ENCODE measurements at regions not wholly inside any gene's neighbourhood (a gene's known extent, or its start where the extent isn't known, plus 50 kb on each side); places are given as distances from the start of the nearest gene placed in this dataset.

DNA sequence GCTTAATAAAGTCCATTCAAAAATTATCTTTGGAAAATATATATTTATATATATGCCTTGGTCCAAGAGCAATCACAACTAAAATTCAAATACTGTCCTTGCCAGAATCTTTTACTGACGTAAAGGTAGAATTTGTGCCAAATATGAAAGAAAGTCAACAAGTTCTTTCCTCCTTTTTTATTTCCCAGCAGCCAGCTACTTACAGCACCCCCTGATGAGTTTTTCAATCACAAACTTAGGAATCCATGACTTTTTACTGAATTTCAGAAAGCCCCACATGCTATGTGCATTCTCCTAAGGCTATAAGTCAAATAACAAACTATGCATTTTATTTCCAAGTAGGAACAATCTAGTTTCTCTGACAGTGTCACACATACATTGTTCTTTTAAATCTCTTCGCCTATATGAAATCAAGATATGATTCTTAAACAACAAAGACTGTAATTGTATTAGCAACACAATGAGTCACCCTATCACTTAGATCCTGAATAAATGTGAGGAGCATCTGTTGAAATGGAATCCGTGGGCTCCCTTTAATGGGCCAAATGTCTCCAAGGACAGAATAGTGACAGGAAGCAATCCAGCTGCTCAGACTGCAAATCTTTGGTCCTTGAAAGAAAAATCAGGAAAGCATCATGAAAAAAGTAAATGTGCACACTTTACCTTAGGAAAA lies 271.4 kb downstream of the DUSP6 start:
- DNase-seq (ENCODE audit: low read depth, low spot score): no peak
- H3K27me3 ChIP-seq (ENCODE audit: insufficient read depth, insufficient read length): no peaks in the 10 kb centered on the region
- H3K36me3 ChIP-seq (ENCODE audit: insufficient read depth, insufficient read length, low read length): no peaks in the 10 kb centered on the region
- H3K4me3 ChIP-seq (ENCODE audit: insufficient read length, low read depth): no peak overlapping the region
- TF ChIP-seq ZNF274 (IDR thresholded peaks at IDR 0.05; ENCODE audit: low read depth, low read length): no peak
- no peak for TF ChIP-seq YY1 (IDR thresholded peaks at IDR 0.05; ENCODE audit: insufficient read depth, insufficient read length)
- no peak for TF ChIP-seq SUZ12 (IDR thresholded peaks at IDR 0.05; ENCODE audit: extremely low read depth, insufficient read depth, insufficient read length)
- no peak overlapping the region for H3K9ac ChIP-seq (ENCODE audit: insufficient read length, low read depth)
- no peaks in the 10 kb centered on the region for H3K4me1 ChIP-seq (ENCODE audit: insufficient read depth, insufficient read length)
- H3K9me3 ChIP-seq (ENCODE audit: insufficient read depth, low read length): 0 out of 2 replicates have a peak, but pooled peaks cover 7% of the 10 kb centered on the region

DNA sequence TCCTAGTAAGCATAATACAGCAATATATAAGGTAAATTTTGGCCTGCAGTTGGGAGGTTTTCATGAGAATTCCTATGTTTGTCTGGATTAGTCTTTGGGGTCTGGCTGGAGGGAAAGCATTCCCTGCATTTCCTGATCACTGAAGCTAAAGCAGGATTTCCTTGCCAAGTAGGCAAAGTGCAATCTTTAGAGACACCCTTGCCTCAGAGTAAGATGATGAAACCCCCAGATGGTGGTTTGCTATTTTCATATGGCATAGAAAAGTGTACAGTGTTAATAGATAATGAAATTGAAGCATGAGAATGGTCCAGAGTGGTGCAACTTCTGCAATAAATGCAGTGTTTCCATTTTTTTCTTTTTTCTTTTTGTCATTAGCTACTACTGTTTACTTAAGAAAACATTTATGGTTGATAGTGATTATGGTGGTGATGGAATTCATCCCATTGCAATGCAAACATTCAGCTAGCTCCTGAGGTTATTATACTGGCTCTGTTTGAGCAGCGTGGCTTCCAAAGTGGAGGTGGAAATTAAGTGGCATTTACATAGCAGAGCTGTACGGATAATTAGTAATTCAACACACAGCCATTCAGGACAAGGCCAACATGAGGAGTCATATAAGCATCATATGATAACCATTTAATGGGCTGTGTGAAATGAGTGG lies 276.3 kb downstream of the DUSP6 start:
- TF ChIP-seq ZNF274 (IDR thresholded peaks at IDR 0.05; ENCODE audit: low read depth, low read length) (no peak), YY1 (IDR thresholded peaks at IDR 0.05; ENCODE audit: insufficient read depth, insufficient read length) (no peak), SUZ12 (IDR thresholded peaks at IDR 0.05; ENCODE audit: extremely low read depth, insufficient read depth, insufficient read length) (no peak)
- H3K36me3 ChIP-seq (ENCODE audit: insufficient read depth, insufficient read length, low read length): no peaks in the 10 kb centered on the region
- H3K9ac ChIP-seq (ENCODE audit: insufficient read length, low read depth): no peak overlapping the region
- no peaks in the 10 kb centered on the region for H3K27me3 ChIP-seq (ENCODE audit: insufficient read depth, insufficient read length)
- H3K9me3 ChIP-seq (ENCODE audit: insufficient read depth, low read length): 0 out of 2 replicates have a peak, but pooled peaks cover 7% of the 10 kb centered on the region
- no peak overlapping the region for H3K4me3 ChIP-seq (ENCODE audit: insufficient read length, low read depth)
- no peak for DNase-seq (ENCODE audit: low read depth, low spot score)
- no peaks in the 10 kb centered on the region for H3K4me1 ChIP-seq (ENCODE audit: insufficient read depth, insufficient read length)

DNA sequence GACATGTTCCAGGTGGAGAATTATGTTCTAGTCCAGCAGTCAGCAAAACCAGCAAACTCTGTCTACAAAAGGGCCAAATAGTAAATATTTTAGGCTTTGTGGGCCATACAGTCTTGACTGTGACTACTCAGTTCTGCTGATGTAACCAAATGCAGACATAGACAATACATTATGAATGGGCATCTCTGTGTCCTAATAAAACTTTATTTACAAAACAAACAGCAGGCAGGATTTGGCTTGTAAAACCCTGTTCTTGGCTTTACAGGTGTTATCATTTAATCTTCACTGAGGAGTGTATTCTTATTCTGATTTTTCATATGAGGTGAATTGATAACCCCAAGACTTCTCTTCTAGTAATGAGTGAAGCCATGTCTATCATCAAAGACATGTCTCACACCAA lies 278.6 kb downstream of the DUSP6 start:
- TF ChIP-seq ZNF274 (IDR thresholded peaks at IDR 0.05; ENCODE audit: low read depth, low read length) (no peak), SUZ12 (IDR thresholded peaks at IDR 0.05; ENCODE audit: extremely low read depth, insufficient read depth, insufficient read length) (no peak), YY1 (IDR thresholded peaks at IDR 0.05; ENCODE audit: insufficient read depth, insufficient read length) (no peak)
- H3K36me3 ChIP-seq (ENCODE audit: insufficient read depth, insufficient read length, low read length): no peaks in the 10 kb centered on the region

DNA sequence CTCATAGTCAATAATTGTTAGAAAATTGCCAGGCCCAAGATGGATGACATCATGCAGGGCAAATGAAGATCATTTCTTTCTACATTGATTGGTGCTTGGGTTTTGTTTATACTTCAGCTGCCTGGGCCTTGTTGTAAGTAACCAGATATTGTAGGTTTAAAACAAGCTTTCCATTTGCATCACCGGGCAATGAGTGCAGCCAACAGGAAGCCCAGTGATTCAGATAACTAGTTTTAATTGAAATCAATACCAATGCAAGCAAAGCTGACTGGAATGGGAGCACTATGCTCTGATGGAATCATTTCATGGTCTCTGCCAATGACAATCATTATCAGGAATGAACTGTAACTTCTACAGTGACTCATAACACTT lies 279.3 kb downstream of the DUSP6 start:
- no peaks in the 10 kb centered on the region for H3K27me3 ChIP-seq (ENCODE audit: insufficient read depth, insufficient read length)
- no peak overlapping the region for H3K9ac ChIP-seq (ENCODE audit: insufficient read length, low read depth)
- DNase-seq (ENCODE audit: low read depth, low spot score): no peak
- no peak for TF ChIP-seq SUZ12 (IDR thresholded peaks at IDR 0.05; ENCODE audit: extremely low read depth, insufficient read depth, insufficient read length)
- TF ChIP-seq ZNF274 (IDR thresholded peaks at IDR 0.05; ENCODE audit: low read depth, low read length): no peak
- no peak for TF ChIP-seq YY1 (IDR thresholded peaks at IDR 0.05; ENCODE audit: insufficient read depth, insufficient read length)
- no peaks in the 10 kb centered on the region for H3K36me3 ChIP-seq (ENCODE audit: insufficient read depth, insufficient read length, low read length)
- H3K4me1 ChIP-seq (ENCODE audit: insufficient read depth, insufficient read length): no peaks in the 10 kb centered on the region
- no peaks in the 10 kb centered on the region for H3K9me3 ChIP-seq (ENCODE audit: insufficient read depth, low read length)
- H3K4me3 ChIP-seq (ENCODE audit: insufficient read length, low read depth): no peak overlapping the region

More for the DNA sequence above, 278.6 kb downstream of the DUSP6 start:
- Histone ChIP-seq H3K9ac (ENCODE audit: insufficient read length, low read depth) (no peak overlapping the region), H3K4me3 (ENCODE audit: insufficient read length, low read depth) (no peak overlapping the region), H3K9me3 (ENCODE audit: insufficient read depth, low read length) (no peaks in the 10 kb centered on the region), H3K4me1 (ENCODE audit: insufficient read depth, insufficient read length) (no peaks in the 10 kb centered on the region), H3K27me3 (ENCODE audit: insufficient read depth, insufficient read length) (no peaks in the 10 kb centered on the region)
- no peak for DNase-seq (ENCODE audit: low read depth, low spot score)

DNA sequence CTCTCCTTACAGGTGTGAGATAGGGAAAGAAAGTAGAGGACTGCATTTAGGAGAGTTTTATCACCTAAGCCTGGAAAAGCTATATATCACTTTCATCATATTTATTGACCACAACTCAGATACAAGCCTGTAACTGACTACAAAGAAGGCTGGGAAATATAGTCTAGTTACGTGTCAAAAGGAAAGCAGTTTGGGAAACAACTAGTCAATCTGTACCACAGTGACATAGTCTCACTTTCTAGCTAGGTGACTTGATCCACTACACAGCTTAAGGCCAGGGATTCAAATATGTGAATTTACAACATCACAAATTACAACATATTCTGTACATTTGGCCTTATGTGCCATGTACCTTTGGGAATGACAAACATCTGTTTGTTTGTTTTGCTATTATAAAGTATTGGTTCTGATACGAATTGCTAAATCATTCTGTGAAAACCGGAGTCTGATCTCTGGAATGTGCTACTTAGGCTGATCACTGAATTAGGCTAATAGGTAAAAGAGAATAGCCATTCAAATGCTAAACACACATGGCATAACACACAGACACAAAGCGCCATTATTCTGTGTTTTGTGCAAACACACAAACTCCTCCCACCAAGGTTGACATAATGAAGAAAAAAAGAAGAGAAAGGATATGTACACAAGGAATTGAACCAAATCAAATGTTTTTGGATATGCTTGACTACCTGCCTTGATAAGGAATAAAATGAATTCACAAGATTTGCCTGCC lies 279.8 kb downstream of the DUSP6 start:
- Histone ChIP-seq H3K9ac (ENCODE audit: insufficient read length, low read depth) (no peak overlapping the region), H3K36me3 (ENCODE audit: insufficient read depth, insufficient read length, low read length) (no peaks in the 10 kb centered on the region), H3K4me1 (ENCODE audit: insufficient read depth, insufficient read length) (no peaks in the 10 kb centered on the region), H3K4me3 (ENCODE audit: insufficient read length, low read depth) (no peak overlapping the region), H3K27me3 (ENCODE audit: insufficient read depth, insufficient read length) (no peaks in the 10 kb centered on the region), H3K9me3 (ENCODE audit: insufficient read depth, low read length) (no peaks in the 10 kb centered on the region)
- TF ChIP-seq YY1 (IDR thresholded peaks at IDR 0.05; ENCODE audit: insufficient read depth, insufficient read length) (no peak), SUZ12 (IDR thresholded peaks at IDR 0.05; ENCODE audit: extremely low read depth, insufficient read depth, insufficient read length) (no peak), ZNF274 (IDR thresholded peaks at IDR 0.05; ENCODE audit: low read depth, low read length) (no peak)
- DNase-seq (ENCODE audit: low read depth, low spot score): no peak

DNA sequence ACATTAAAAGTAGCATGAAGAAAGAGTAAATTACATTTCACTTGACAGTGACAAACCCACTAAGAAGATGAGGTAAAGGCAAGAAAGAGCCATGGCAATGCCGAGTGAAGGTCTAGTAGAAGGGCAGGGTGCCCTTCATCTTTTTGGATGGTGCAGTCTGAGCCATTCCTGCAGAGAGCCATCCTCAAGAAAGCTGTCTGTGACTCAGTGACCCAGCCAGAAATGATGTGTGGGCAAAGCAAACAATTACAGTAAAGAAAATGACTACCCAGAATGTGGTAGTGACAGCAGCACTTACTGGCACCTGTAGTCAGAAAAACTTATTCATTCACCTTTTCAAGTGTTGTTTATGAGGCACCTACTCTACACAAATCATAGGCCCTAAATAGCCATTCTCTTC lies 281.7 kb downstream of the DUSP6 start:
- no peaks in the 10 kb centered on the region for H3K27me3 ChIP-seq (ENCODE audit: insufficient read depth, insufficient read length)
- no peak overlapping the region for H3K4me3 ChIP-seq (ENCODE audit: insufficient read length, low read depth)
- no peak for TF ChIP-seq ZNF274 (IDR thresholded peaks at IDR 0.05; ENCODE audit: low read depth, low read length)
- no peak for TF ChIP-seq YY1 (IDR thresholded peaks at IDR 0.05; ENCODE audit: insufficient read depth, insufficient read length)
- no peak for TF ChIP-seq SUZ12 (IDR thresholded peaks at IDR 0.05; ENCODE audit: extremely low read depth, insufficient read depth, insufficient read length)
- H3K9ac ChIP-seq (ENCODE audit: insufficient read length, low read depth): no peak overlapping the region
- H3K4me1 ChIP-seq (ENCODE audit: insufficient read depth, insufficient read length): no peaks in the 10 kb centered on the region
- no peaks in the 10 kb centered on the region for H3K9me3 ChIP-seq (ENCODE audit: insufficient read depth, low read length)
- DNase-seq (ENCODE audit: low read depth, low spot score): no peak
- H3K36me3 ChIP-seq (ENCODE audit: insufficient read depth, insufficient read length, low read length): no peaks in the 10 kb centered on the region

DNA sequence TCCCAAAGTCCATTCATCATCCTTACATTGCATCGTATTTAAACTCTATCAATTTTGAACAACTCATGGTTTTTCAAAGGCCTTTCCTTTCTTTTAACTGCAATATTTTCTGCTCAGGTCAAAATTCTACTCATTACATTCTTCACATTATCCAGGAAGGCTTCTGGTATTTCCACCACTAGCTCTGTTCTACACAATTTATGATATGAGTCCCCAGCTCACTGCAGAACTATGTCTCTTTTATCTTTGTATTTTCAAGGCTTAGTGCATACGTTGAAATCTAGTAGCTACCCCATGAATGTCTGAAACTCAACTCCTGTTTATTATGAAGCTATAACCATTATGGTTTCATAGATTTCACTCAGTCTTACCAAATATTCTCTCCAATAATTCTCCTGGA lies 282.9 kb downstream of the DUSP6 start:
- DNase-seq (ENCODE audit: low read depth, low spot score): no peak
- H3K4me1 ChIP-seq (ENCODE audit: insufficient read depth, insufficient read length): no peaks in the 10 kb centered on the region

More for the DNA sequence above, 282.9 kb downstream of the DUSP6 start:
- Histone ChIP-seq H3K36me3 (ENCODE audit: insufficient read depth, insufficient read length, low read length) (no peaks in the 10 kb centered on the region), H3K4me3 (ENCODE audit: insufficient read length, low read depth) (no peak overlapping the region), H3K9me3 (ENCODE audit: insufficient read depth, low read length) (no peaks in the 10 kb centered on the region), H3K9ac (ENCODE audit: insufficient read length, low read depth) (no peak overlapping the region), H3K27me3 (ENCODE audit: insufficient read depth, insufficient read length) (no peaks in the 10 kb centered on the region)
- TF ChIP-seq SUZ12 (IDR thresholded peaks at IDR 0.05; ENCODE audit: extremely low read depth, insufficient read depth, insufficient read length) (no peak), ZNF274 (IDR thresholded peaks at IDR 0.05; ENCODE audit: low read depth, low read length) (no peak), YY1 (IDR thresholded peaks at IDR 0.05; ENCODE audit: insufficient read depth, insufficient read length) (no peak)
